SK-N-SH (cell line): ENCODE measurements at regions not wholly inside any gene's neighbourhood (a gene's known extent, or its start where the extent isn't known, plus 50 kb on each side); places are given as distances from the start of the nearest gene placed in this dataset.

Experiments
- CTCF ChIA-PET: fragments of 300-600, 350-600 bp; formaldehyde crosslinking; extraction: SDS; loops from one replicate; lab custom pipeline; 2021; lab: Yijun Ruan, JAX
- POLR2A ChIA-PET: fragments of 350-600 bp; sonication (Branson Sonifier 250); formaldehyde crosslinking; extraction: SDS; loops from one replicate; lab custom pipeline; 2020; ENCODE audit warnings: antibody characterized with exemption, inconsistent platforms; lab: Yijun Ruan, JAX
- DNase-seq: peaks from one replicate; pipeline ENCODE4 v3.0.0; 2012
- H2AFZ ChIP-seq: fragments of 200-600 bp; sonication (generic); 2 replicates; pipeline ENCODE4 v1.8.1; 2016; ENCODE audit warnings: antibody characterized with exemption, mild to moderate bottlenecking, low read depth
- H3F3A ChIP-seq: fragments of 200-600 bp; sonication (generic); replicated peaks from 2 replicates; pipeline ENCODE3; 2016; ENCODE audit warnings: antibody characterized with exemption, mild to moderate bottlenecking; ENCODE audit not compliant: insufficient read depth
- H3K27ac ChIP-seq, 2 experiments: fragments of 200-500 bp in 1 of 2; fragments of 200-600 bp in 1 of 2; sonication (Bioruptor generic) in 1 of 2; sonication (generic), shearing (Covaris generic) in 1 of 2; 2 replicates each; pipeline versions ENCODE4 v1.5.1 to v1.6.1; 2014 to 2016; ENCODE audit warnings: low read depth in 2 of 2, inconsistent platforms in 1 of 2, low read length in 1 of 2, mild to moderate bottlenecking in 1 of 2, mixed read lengths in 1 of 2
- H3K27me3 ChIP-seq: fragments of 200-600 bp; sonication (generic), shearing (Covaris generic); 2 replicates; pipeline ENCODE4 v1.6.1; 2016; ENCODE audit warnings: mixed run types; ENCODE audit not compliant: insufficient read depth
- H3K36me3 ChIP-seq, 2 experiments: fragments of 200-500 bp in 1 of 2; fragments of 200-600 bp in 1 of 2; sonication (Bioruptor generic) in 1 of 2; sonication (generic) in 1 of 2; replicated peaks in 1 of 2; 2 replicates each; pipeline versions ENCODE3 to v1.5.1; 2014 to 2016; ENCODE audit warnings: low read length in 1 of 2, mild to moderate bottlenecking in 1 of 2; ENCODE audit not compliant: insufficient read depth in 2 of 2, control insufficient read depth in 1 of 2
- H3K4me1 ChIP-seq, 2 experiments: fragments of 200-500 bp in 1 of 2; fragments of 200-600 bp in 1 of 2; sonication (Bioruptor generic) in 1 of 2; sonication (generic), shearing (Covaris generic) in 1 of 2; 2 replicates each; pipeline versions ENCODE4 v1.5.1 to v1.6.1; 2014 to 2016; ENCODE audit warnings: low read depth in 1 of 2, low read length in 1 of 2, mixed run types in 1 of 2; ENCODE audit not compliant: insufficient read depth in 2 of 2, control insufficient read depth in 1 of 2
- H3K4me2 ChIP-seq: fragments of 200-600 bp; sonication (generic), shearing (Covaris generic); 2 replicates; pipeline ENCODE4 v1.6.1; 2017; ENCODE audit warnings: mixed run types
- H3K4me3 ChIP-seq, 2 experiments: fragments of 200-500 bp in 1 of 2; fragments of 200-600 bp in 1 of 2; sonication (Bioruptor generic) in 1 of 2; sonication (generic), shearing (Covaris generic) in 1 of 2; 2 replicates each; pipeline versions ENCODE4 v1.5.1 to v1.8.1; 2014 to 2016; ENCODE audit warnings: low read depth in 2 of 2, inconsistent platforms in 1 of 2, low read length in 1 of 2, mild to moderate bottlenecking in 1 of 2, mixed read lengths in 1 of 2, moderate library complexity in 1 of 2
- H3K79me2 ChIP-seq: fragments of 200-600 bp; sonication (generic); 2 replicates; pipeline ENCODE4 v1.8.1; 2017; ENCODE audit warnings: mild to moderate bottlenecking; ENCODE audit not compliant: insufficient read depth
- H3K9ac ChIP-seq: fragments of 200-600 bp; sonication (generic); 2 replicates; pipeline ENCODE4 v1.6.1; 2017; ENCODE audit warnings: mixed run types
- H3K9me2 ChIP-seq: fragments of 200-600 bp; sonication (generic); 2 replicates; pipeline ENCODE4 v1.6.1; 2017; ENCODE audit warnings: mixed run types
- H3K9me3 ChIP-seq: fragments of 200-600 bp; sonication (generic); 2 replicates; pipeline ENCODE4 v1.6.1; 2017; ENCODE audit warnings: mixed run types, mild to moderate bottlenecking, moderate library complexity
- H4K20me1 ChIP-seq: fragments of 200-600 bp; sonication (generic); 2 replicates; pipeline ENCODE4 v1.6.1; 2017; ENCODE audit warnings: mild to moderate bottlenecking, mixed run types; ENCODE audit not compliant: insufficient read depth
- CHD2 ChIP-seq: fragments of 150-350 bp; IDR thresholded peaks from 2 replicates; pipeline ENCODE4 v1.6.1; 2018; ENCODE audit warnings: low read length; ENCODE audit not compliant: partially characterized antibody
- CTCF ChIP-seq: fragments of 200-600 bp; sonication (generic); IDR thresholded peaks from 2 replicates; pipeline ENCODE4 v1.6.1; 2017; ENCODE audit warnings: antibody characterized with exemption, mild to moderate bottlenecking, moderate library complexity
- FOSL2 ChIP-seq: IDR thresholded peaks from 2 replicates; pipeline ENCODE4 v1.4.0; 2012; ENCODE audit warnings: low read depth, mild to moderate bottlenecking, moderate library complexity, borderline replicate concordance
- FOXJ3 ChIP-seq: sonication (generic); formaldehyde crosslinking; IDR thresholded peaks from 2 replicates; pipeline ENCODE4 v1.5.1; 2020; ENCODE audit warnings: mild to moderate bottlenecking, missing genetic modification reagents
- FOXM1 ChIP-seq: IDR thresholded peaks from 2 replicates; pipeline ENCODE4 v1.4.0; 2012; ENCODE audit warnings: low read depth, mild to moderate bottlenecking
- GABPA ChIP-seq: IDR thresholded peaks from 2 replicates; pipeline ENCODE4 v1.4.0; 2012; ENCODE audit warnings: low read depth, mild to moderate bottlenecking
- MEF2A ChIP-seq: IDR thresholded peaks from 2 replicates; pipeline ENCODE4 v1.4.0; 2012; ENCODE audit warnings: low read depth, borderline replicate concordance
- NRF1 ChIP-seq: IDR thresholded peaks from 2 replicates; pipeline ENCODE4 v1.6.1; 2012; ENCODE audit warnings: low read depth, mild to moderate bottlenecking, low read length
- PBX3 ChIP-seq: IDR thresholded peaks from 2 replicates; pipeline ENCODE4; 2012
- POLR2AphosphoS5 ChIP-seq: IDR thresholded peaks from 2 replicates; pipeline ENCODE4 v1.6.1; 2012; ENCODE audit warnings: low read depth, low read length
- RAD21 ChIP-seq: IDR thresholded peaks from 2 replicates; pipeline ENCODE4 v1.6.1; 2012; ENCODE audit warnings: mild to moderate bottlenecking, low read length
- RCOR1 ChIP-seq: fragments of 150-350 bp; IDR thresholded peaks from 2 replicates; pipeline ENCODE4 v1.6.1; 2017; ENCODE audit warnings: antibody characterized with exemption, low read length
- REST ChIP-seq: IDR thresholded peaks from 2 replicates; pipeline ENCODE4 v1.6.1; 2012; ENCODE audit warnings: mild to moderate bottlenecking, low read depth, low read length, moderate library complexity
- RFX5 ChIP-seq: IDR thresholded peaks from 2 replicates; pipeline ENCODE4 v1.6.1; 2012; ENCODE audit warnings: mild to moderate bottlenecking, improper control_type of control experiment, low read length
- SIN3A ChIP-seq: IDR thresholded peaks from 2 replicates; pipeline ENCODE4 v1.6.1; 2012; ENCODE audit warnings: low read depth, mild to moderate bottlenecking, low read length, moderate library complexity, borderline replicate concordance
- TAF1 ChIP-seq: IDR thresholded peaks from 2 replicates; pipeline ENCODE4 v1.6.1; 2012; ENCODE audit warnings: low read depth, mild to moderate bottlenecking, low read length, moderate library complexity, borderline replicate concordance
- TEAD4 ChIP-seq: IDR thresholded peaks from 2 replicates; pipeline ENCODE4 v1.4.0; 2012; ENCODE audit warnings: mild to moderate bottlenecking, borderline replicate concordance; ENCODE audit not compliant: insufficient read depth
- USF1 ChIP-seq: IDR thresholded peaks from 2 replicates; pipeline ENCODE4 v1.4.0; 2012; ENCODE audit warnings: low read depth, borderline replicate concordance
- ZBTB33 ChIP-seq: IDR thresholded peaks from 2 replicates; pipeline ENCODE4 v1.4.0; 2012; ENCODE audit warnings: low read depth, borderline replicate concordance
- WGBS: methylation state at CpG from one replicate; pipeline ENCODE4 v1.1.6; 2017; ENCODE audit warnings: low lambda C conversion rate; 5-methylcytosine and 5-hydroxymethylcytosine counted together

GRCh38 chr5:2222246-2222992 is 339.7 kb upstream of the IRX4 start:
- ChIA-PET CTCF (no interaction called here), POLR2A (no interaction called here)
- WGBS, result 10% methylated on average over 18 of the region's 18 CpGs
- H3K9me2 ChIP-seq, result no peaks in the 10 kb centered on the region
- H3K9me3 ChIP-seq, result no peaks in the 10 kb centered on the region
- no peaks in the 10 kb centered on the region for H3K79me2 ChIP-seq
- no peak overlapping the region for H3K4me2 ChIP-seq
- no peaks in the 10 kb centered on the region for H3K4me1 ChIP-seq
- H4K20me1 ChIP-seq, result no peaks in the 10 kb centered on the region
- no peak for TF ChIP-seq REST
- TF ChIP-seq POLR2AphosphoS5, result no peak
- TF ChIP-seq FOXJ3 (CRISPR knock-in tag), result no peak
- TF ChIP-seq RCOR1, result no peak
- no peak for TF ChIP-seq TEAD4
- TF ChIP-seq SIN3A, result no peak
- no peak for TF ChIP-seq MEF2A
- TF ChIP-seq CHD2, result no peak
- no peak for TF ChIP-seq PBX3
- H3K36me3 ChIP-seq, result no peaks in the 10 kb centered on the region
- H3K27ac ChIP-seq, result no peak overlapping the region
- H3K27me3 ChIP-seq, result peaks cover 20% of the 10 kb centered on the region; the same call in 1 of the 2 replicates
- H3K9ac ChIP-seq, result no peak overlapping the region
- no peak overlapping the region for H3K4me3 ChIP-seq
- H2AFZ ChIP-seq, result no peak overlapping the region
- no peak for DNase-seq
- no peaks in the 10 kb centered on the region for H3F3A ChIP-seq

GRCh38 chr5:2221450-2221849 is 338.7 kb upstream of the IRX4 start:
- H3K9ac ChIP-seq, result no peak overlapping the region
- H3K9me2 ChIP-seq, result no peaks in the 10 kb centered on the region
- CTCF ChIA-PET, result no interaction called here
- H3K79me2 ChIP-seq, result no peaks in the 10 kb centered on the region
- no peaks in the 10 kb centered on the region for H3K4me1 ChIP-seq
- 0% methylated on average over 1 of the region's 5 CpGs for WGBS
- POLR2A ChIA-PET, result no interaction called here
- no peaks in the 10 kb centered on the region for H3F3A ChIP-seq
- no peak overlapping the region for H3K4me3 ChIP-seq
- no peaks in the 10 kb centered on the region for H4K20me1 ChIP-seq
- no peaks in the 10 kb centered on the region for H3K36me3 ChIP-seq
- H3K27me3 ChIP-seq, result peaks cover 20% of the 10 kb centered on the region; the same call in 1 of the 2 replicates
- H3K27ac ChIP-seq, result no peak overlapping the region
- H3K4me2 ChIP-seq, result no peak overlapping the region
- H2AFZ ChIP-seq, result no peak overlapping the region
- H3K9me3 ChIP-seq, result no peaks in the 10 kb centered on the region
- no peak for DNase-seq
- TF ChIP-seq RFX5 (no peak), CTCF (no peak), FOSL2 (no peak), RAD21 (no peak), FOXM1 (no peak), TAF1 (no peak), USF1 (no peak), FOXJ3 (CRISPR knock-in tag) (no peak), ZBTB33 (no peak), GABPA (no peak), NRF1 (no peak)
